Left hindlimb (tissue), 1 donor: ENCODE measurements at regions not wholly inside any gene's neighbourhood (a gene's known extent, or its start where the extent isn't known, plus 50 kb on each side); places are given as distances from the start of the nearest gene placed in this dataset.
"Not testable (repeated sequence)": the region's sequence is repeated elsewhere in the genome, so short reads cannot be mapped to it uniquely, and the experiment has no call there.

Experiments used
- DNase-seq: peaks from one replicate; pipeline ENCODE4 v3.0.0-alpha.2; 2018

- no peak for DNase-seq
These were observed 607.4 kb upstream of the TBL1XR1 start for GRCh38 chr3:177804646-177805045.

- DNase-seq: no peak
These were observed 610.0 kb upstream of the TBL1XR1 start for GRCh38 chr3:177807150-177807875.

- DNase-seq: not testable (repeated sequence)
These were observed 611.7 kb upstream of the TBL1XR1 start for GRCh38 chr3:177808928-177809478.

DNA sequence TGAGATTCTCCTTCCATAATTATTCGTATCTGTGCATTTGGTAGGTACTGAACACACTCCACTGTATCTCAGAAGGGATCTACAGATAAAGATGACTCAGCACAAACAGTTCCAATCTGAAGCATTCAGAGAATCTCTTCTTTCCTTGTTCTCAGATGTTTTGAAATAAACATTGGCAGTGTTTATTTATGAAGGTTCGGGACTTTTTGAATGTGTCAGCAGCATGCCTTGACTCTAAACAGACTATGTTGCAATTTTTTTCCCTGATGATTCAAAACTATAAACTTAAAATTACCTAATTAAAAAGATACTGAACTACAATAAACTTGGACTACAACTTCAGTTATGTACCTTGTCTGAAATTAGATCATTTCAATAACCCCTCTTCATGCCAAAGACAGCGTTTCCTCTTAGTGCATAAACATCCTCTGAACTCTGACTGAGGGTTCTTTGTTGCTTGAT, 612.9 kb upstream of the TBL1XR1 start:
- no peak for DNase-seq

- DNase-seq: no peak
These were observed 613.8 kb upstream of the TBL1XR1 start for GRCh38 chr3:177811112-177811511.

- DNase-seq: no peak
These were observed 614.6 kb upstream of the TBL1XR1 start for GRCh38 chr3:177811835-177812234.

- no peak for DNase-seq
These were observed 615.2 kb upstream of the TBL1XR1 start for GRCh38 chr3:177812492-177812891.

GRCh38 chr3:177813322-177813721, 616.0 kb upstream of the TBL1XR1 start:
- DNase-seq: peak; percentile 64

DNA sequence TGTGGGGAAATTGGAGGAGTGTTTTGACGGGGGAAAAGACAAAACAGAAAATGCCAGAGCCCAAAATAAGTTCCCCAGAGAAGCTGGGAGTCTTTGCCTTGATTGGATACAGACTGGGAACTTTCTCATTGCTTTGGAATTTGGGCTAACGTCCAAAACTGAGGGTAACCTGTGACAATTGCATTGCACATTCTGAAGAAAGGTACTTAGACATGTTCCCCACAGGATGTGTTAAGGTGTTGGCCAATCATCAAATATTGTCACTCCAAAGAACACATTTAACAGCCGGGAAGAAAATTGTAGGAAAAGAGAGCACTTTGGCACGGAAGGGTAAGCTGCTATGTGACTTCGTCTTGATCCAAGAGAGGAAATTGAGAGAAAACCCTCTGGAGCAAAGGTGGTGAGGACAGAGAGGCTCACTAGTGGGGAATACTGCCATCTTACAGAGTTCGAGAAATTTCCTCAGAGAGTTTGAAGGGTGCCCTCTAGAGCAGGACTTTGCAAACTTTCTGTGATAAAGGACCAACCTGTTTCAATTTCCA, 619.5 kb upstream of the TBL1XR1 start:
- no peak for DNase-seq

GRCh38 chr3:177817751-177818150, 620.5 kb upstream of the TBL1XR1 start:
- DNase-seq: no peak

DNA sequence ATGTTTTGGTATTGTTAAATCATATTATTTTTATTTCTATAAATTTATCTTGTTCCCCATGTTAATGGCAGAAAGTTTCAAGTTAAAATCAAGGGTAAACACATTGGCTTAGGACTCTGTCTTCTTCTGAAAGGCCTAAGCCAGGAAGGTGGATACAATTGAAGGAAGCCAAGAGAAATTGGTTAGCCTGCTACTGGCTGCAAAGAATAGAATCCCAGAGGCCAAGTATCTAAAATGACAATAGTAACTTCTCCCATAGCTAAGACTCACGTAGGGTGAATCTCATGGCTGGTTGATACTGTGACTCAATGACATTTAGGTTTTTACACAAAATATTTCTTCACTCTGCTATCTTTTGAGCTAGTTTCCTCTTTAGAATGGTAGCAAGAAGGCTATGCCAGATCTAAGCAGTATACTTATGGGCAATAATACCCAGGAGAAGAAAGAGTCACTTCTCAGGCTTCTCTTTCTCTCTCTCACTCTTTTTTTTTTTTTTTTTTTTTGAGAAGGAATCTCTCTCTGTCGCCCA, 621.5 kb upstream of the TBL1XR1 start:
- no peak for DNase-seq

GRCh38 chr3:177820683-177821316, 623.5 kb upstream of the TBL1XR1 start:
- DNase-seq: no peak

DNA sequence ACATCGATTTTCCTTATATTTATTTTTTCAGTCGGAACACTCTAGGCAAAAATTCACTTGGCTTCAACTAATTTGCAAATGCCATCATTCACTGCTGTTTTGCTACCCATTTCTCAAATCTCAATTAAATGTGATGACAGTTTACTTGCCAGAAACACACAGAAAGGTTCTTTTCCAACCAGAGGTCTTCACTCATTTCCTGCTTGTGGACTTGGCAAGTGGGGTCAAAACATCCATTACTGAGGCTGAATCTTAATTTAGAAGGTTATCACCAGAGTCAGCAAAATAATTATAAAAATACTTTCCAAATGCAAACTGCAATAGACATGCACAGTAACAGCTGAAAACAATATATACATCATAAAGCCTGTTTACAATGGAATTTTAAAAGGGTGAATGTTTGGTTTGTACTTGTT, 625.4 kb upstream of the TBL1XR1 start:
- DNase-seq: no peak

GRCh38 chr3:177823701-177824189, 626.5 kb upstream of the TBL1XR1 start:
- no peak for DNase-seq

- DNase-seq: no peak
These were observed 627.0 kb upstream of the TBL1XR1 start for GRCh38 chr3:177824190-177824786.

- no peak for DNase-seq
These were observed 627.6 kb upstream of the TBL1XR1 start for GRCh38 chr3:177824841-177825240.

GRCh38 chr3:177826253-177826652, 629.0 kb upstream of the TBL1XR1 start:
- DNase-seq: no peak

DNA sequence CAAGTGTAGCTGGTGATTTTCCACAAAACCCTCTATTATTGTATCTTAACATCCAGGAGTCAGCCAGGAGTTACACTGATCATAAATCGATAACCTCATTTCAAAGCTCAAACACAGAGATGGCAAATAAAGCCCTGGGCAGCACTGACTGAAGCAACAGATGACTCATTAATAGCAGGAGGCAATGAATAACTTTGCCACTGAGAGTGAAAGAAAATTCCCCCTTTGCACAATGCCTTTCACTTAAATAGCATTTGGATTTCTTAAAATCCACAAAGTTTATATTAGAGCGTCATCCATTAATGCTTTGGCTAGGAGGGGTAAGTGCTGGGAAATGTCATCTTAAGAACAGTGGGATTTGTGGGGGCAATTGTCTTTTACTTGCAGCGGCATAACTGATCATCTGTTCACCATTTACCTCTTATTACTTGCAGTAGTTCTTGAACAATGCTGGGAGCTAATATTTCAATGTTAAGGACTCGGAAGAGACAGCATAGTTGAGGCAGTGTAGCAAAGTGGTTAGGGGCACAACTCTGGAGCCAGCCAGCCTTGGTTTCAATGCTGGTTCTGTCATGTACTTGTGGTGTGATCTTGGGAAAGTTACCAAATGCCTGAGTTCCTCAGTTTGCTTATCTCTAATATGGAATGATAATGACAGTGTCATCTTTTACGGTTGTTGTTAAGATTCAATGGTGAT, 630.4 kb upstream of the TBL1XR1 start:
- no peak for DNase-seq

- DNase-seq: no peak
These were observed 630.9 kb upstream of the TBL1XR1 start for GRCh38 chr3:177828208-177828565.

DNA sequence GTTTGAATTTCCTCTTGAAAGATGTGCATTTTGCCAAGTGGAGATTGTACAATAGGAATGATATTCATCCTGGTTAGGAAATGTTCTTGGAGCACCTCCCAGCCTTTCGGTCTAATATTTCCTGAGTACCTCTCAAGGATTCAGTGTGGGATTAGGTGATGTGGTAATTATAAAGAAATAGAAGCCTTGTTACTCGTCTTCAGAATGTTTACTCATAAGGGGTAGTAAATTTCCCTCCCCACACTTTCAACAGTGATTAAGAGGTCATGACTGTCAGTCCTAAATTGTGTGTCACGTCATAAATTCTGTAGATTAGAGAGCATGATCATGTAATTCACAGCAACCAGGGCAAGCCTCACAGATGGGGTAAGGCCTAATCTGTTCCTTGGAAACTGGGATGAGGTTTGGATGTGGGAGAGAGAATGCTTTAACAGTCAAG, 633.1 kb upstream of the TBL1XR1 start:
- no peak for DNase-seq

- DNase-seq: no peak
These were observed 634.1 kb upstream of the TBL1XR1 start for GRCh38 chr3:177831361-177831760.

DNA sequence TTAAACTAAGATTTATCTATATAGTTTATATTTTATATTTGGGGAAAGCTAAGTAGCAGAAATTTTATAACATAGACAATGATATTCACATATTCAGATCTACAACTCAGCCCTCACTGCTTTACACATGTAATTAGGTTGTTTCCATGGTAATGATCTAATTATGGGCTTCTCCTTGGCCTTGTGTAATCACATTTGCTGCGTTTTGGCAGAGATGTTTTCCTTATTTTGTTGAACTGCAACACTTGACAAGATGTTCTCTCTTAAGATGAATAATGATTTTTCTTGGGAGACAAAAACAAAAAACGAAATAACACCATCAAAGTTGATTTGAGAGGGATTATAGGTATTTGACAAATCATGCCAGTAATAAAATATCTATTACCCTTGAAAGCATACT, 635.6 kb upstream of the TBL1XR1 start:
- DNase-seq: no peak
